Smooth muscle cell of the brain vasculature (primary cell): ENCODE measurements at regions not wholly inside any gene's neighbourhood (a gene's known extent, or its start where the extent isn't known, plus 50 kb on each side); places are given as distances from the start of the nearest gene placed in this dataset.
"Not testable (repeated sequence)": the region's sequence is repeated elsewhere in the genome, so short reads cannot be mapped to it uniquely, and the experiment has no call there.

Experiments used
- DNase-seq: peaks from one replicate; pipeline ENCODE4 v3.0.0-alpha.2; 2012; ENCODE audit warnings: low read depth, low spot score

DNA sequence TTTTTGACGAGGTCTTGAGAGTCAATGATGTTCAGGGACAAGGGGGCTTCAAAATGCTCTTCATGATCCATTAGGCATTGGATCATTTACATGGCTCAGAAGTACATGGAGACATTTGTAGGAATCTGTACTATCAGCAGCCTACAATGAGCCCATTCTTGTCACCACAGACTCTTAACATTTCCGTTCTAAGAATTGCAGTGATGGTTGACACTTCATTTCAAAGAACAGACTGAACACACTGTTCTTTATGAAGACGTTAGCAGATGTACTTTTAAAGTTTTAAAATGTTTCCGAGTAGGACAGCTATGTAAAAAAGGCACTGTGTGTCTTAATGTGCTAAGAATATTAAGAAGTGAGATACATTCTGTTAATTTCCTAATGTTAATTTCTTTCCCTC is 97.3 kb upstream of the GOT2 start:
- DNase-seq, result no peak

DNA sequence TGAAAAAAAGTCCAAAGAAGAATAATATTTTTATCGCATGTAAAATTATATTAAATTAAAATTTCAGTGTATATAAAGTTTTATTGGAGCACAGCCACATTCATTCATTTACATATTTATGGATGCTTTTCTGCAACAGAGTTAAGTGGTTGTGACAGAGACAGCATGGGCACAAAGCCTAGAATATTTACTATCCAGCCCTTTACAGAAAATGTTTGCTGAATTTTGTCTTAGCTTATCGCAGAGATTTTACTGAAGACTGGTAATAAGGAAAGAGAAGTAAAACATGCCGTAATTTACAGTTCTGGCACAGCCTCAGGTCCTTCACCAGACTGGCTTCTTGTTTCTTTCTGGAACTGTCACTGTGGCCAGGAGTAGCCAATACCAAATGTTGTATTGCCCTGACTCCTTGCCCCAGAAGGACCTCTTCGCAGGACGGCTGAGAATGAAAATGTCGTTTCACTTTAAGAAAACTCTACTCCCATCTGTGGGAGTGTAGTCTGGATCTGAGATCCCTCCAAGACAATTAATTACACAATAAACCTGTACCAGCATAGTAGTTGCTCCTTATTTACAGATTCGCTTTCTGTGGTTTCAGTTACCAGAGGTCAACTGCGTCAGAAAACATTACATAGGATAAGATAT is 94.9 kb upstream of the GOT2 start:
- DNase-seq, result no peak

DNA sequence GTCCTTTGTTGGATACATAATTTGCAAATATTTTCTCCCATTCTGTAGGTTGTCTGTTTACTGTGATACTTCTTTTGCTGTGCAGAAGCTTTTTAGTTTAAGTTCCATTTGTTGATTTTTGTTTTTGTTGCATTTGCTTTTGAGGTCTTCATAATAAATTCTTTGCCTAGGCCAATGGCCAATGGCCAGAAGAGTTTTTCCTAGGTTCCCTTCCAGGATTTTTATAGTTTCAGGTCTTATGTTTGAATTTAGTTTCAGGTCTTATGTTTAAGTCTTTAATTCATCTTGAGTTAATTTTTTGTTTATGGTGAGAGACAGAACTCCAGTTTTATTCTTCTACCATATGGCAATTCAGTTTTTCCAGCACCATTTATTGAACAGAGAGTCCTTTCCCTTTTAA is 90.1 kb upstream of the GOT2 start:
- no peak for DNase-seq

DNA sequence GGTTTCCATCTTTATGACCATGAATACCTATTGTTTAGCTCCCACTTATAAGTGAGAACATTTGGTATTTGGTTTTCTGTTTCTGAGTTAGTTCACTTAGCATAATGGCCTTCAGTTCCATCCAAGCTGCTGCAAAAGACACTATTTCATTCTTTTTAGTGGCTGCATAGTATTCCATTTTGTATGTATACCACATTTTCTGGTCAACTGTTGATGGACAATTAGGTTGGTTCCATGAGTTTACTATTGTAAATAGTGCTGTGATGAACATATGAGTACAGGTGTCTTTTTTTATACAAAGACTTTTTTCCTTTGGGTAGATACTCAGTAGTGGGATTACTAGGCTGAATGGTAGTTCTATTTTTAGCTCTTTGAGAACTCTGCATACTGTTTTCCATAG is 87.8 kb upstream of the GOT2 start:
- no peak for DNase-seq

DNA sequence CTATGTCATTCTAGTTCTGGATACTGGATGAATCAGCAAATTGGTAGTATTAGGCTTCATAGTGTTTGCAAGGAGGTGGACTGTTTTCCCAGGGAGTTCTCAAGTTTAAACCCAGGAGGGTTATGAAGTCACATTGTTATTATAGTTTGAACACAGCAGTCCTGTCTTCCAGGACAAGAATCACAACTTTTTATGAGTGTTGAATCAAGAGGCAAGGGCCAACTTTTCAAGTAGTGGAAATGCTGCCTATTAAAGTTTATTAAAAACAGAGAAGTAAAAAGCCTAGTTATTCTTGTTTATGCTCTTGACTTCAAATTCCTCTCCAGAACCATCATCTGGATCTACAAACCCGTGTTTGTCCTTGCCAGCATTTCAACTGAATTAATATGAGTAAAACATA is 86.3 kb upstream of the GOT2 start:
- DNase-seq, result no peak

DNA sequence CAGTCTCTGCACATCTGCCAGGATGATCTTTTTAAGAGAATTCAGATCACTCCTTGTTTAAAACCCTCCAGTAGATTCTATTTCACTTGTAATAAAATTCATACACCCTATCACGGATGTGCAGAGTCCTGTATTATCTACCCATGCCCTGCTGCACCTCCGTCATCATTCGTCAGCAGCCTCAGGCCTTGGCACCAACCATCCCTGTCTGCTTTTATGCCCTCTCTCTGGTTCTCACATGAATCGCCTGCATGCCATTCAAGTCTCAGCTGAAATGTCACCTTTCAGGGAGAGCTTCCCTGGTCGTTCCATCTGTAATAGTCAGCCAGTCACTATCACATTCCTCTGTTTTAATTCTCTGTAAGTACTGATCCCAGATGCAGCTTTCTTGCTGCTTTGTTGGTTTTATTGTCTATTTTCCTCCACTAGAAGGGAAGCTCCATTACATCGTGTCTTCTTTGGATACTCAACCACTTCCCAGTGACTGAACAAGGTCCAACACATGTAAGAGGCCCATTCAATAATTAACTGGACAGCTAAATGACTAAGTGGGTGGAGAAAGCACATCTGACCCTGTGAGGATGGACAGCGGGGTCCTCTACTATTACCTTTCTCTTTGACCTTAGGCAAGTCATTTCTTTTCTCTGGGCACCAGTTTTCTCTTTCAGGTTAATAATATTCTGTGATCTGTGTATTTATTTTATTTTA is 81.2 kb upstream of the GOT2 start:
- no peak for DNase-seq

DNA sequence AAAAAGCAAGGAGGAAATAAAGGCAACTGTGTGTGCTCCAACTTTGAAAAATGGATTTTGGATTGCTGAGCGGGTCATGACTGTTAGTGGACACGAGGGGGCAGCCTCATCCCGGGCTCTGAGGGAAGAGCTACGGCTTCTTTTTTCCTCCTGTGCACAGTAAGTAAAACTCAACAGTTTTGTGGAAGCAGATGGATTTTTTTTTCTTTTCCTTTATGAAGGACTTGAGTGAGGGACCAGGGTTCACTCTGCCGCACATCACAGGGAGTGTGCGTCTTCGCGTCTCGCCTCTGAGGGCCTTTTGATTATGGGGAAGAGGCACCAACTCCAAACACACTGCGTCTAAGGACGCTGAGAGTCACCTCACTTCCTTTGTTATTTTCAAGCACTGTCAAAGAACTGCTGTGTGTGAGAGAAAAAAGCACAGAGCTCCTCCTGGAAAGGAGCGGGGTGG is 80.3 kb upstream of the GOT2 start:
- DNase-seq, result no peak

DNA sequence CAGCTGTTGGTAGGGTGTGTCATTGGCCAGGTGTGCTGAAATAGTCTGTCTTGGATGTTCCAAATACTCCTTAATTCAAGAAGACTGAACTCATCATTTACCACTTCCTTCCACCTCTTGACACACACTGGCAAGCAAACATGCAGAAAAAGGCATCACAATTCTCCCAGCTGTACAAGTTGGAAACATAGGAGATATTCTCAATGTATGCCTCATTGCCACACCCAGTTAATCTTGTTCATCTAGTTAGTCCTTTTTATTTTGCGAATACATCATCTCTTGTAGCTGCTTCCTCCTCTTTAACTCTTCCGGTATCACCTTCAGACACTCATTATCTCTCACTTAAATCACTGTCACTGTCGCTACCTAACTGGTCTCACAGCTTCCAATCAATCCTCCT is 75.1 kb upstream of the GOT2 start:
- DNase-seq, result no peak

DNA sequence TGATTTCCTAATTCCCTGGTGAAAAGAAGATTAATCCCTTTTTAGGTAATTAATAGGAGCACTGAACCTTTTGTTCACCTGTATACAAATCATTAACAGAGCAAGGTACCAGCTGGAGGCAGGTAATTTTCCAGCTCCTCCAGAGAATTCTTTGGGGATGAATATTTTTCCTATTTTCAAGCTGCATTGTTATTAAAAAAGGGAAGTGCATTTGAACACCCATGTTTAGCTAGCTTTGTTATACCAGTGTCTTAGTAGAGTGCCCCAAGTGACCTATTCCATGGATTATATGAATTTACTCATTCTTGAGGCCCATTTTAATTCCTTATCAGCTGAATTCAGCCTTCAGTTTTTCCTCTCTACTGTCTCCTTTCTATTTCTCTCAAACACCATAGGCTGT is 73.2 kb upstream of the GOT2 start:
- DNase-seq, result no peak

DNA sequence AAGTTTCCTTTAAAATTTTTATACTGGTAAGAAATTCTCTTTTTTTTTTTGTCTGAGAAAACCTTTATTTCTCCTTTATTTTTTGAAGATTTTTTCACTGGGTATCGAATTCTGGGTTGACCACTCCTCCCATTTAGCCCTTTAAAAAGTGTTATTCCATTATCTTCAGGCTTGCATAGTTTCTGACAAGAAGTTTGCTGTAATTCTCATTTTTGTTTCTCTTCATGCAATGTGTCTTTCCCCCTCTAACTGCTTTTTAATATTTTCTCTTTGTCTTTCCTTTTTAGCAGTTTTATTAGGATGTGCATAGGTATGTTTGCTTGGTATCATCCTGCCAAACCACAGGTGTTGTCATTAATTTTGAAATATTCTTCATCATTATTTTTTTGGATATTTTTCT is 67.7 kb upstream of the GOT2 start:
- no peak for DNase-seq

DNA sequence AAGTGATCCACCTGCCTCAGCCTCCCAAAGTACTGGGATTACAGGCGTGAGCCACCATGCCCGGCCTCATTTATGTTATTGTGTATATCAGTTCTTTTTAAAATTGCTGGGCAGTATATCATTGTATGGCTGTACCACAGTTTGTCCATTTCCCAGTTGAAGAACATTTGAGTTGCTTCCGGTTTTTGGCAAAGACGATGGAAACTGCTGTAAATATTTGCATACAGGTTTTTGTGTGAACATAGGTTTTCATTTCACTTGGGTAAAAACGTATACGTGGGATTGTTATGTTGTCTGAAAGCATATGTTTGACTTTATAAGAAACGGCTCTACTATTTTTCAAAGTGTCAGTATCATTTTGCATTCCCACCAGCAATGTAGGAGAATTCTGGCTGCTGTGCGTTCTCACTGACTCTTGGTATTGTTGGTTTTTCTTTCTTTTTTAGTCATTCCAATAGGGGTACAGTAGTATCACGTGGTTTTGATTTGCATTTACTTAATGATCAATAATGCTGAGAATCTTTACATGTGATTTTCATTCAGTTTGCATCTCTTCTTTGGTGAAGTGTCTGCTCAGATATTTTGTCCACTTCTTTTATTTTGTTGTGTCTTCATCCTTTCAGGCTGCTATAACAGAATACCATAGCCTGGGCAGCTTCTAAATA is 63.2 kb upstream of the GOT2 start:
- DNase-seq, result no peak

DNA sequence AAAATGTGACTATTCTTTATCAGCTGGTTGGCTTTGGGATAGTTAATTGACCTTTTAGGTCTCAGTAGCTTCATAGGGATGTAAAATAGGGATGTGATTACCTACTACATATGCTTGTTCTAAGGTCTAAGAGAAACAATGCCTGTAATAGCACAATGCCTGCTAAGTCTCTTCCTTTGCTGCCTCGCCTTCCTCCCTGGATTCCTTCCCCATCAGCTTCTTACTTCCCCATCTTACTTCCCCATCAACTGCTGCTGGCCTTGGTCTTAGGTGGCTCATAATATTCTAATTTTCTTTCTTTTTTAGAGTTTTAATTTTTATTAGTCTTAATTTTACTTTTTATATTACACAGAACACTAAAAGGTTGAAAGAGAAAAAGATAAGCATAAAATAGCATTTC is 59.2 kb upstream of the GOT2 start:
- DNase-seq, result no peak

DNA sequence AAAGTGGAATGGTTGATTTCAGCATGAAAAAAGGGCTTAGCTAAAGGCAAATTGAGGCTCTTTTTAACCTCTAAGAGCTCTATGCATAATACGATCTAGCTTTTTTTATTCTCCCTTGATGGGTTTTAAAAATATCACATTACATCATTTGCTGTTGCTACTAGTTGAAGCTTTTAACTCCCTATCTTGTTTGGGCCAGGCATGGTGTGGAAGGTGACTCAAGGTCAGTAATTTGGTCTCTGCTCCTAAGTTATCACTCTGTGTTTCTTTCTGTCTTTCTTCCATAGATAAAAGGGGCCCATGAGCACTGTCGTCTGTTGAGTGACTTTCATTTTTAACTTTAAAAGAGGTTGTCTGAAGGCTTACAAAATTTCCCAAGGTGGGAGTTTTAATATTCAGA is 58.1 kb upstream of the GOT2 start:
- no peak for DNase-seq

DNA sequence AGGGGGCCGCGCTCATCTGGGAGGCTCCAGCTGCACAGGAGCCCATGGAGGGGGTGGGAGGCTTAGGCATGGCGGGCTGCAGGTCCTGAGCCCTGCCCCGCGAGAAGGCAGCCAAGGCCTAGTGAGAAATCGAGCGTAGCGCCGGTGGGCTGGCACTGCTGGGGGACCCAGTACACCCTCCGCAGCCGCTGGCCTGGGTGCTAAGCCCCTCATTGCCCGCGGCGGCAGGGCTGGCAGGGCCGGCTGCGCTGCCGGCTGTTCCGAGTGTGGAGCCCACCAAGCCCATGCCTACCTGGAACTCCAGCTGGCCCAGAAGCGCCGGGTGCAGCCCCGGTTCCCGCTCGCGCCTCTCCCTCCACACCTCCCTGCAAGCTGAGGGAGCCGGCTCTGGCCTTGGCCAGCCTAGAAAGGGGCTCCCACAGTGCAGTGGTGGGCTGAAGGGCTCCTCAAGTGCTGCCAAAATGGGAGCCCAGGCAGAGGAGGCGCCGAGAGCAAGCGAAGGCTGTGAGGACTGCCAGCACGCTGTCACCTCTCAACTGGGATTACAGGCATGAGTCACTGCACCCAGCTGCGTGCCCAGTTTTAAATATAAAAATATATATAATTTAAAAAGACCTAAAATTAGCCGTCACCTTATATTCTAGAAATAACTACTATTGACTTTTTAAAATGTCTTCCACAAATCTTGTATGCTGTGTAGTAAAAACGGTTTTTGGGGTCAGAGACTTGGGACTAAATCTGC is 56.9 kb upstream of the GOT2 start:
- DNase-seq, result not testable (repeated sequence)

DNA sequence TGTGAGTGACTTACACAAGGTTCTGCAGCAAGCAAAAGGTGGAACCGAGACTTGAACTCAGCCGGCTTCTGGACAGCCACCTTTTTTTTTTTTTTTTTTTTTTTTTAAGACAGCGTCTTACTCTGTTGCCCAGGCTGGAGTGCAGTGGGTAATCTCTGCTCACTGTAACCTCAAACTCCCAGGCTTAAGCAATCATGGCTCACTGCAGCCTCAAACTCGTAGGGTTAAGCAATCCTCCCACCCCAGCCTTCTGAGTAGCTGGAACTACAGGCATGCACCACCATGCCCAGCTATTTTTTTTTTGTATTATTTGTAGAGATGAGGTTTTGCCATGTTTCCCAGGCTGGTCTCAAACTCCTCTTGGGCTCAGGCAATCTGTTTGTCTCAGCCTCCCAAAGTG is 55.2 kb upstream of the GOT2 start:
- DNase-seq, result no peak
